HCT116 (cell line): ENCODE measurements at regions not wholly inside any gene's neighbourhood (a gene's known extent, or its start where the extent isn't known, plus 50 kb on each side); places are given as distances from the start of the nearest gene placed in this dataset.

Experiments used
- ATAC-seq: fragments of 200-7000 bp; cut with Tn5 transposase; 2 replicates; pipeline ENCODE4 v1.9.1; 2020; ENCODE audit warnings: mild to moderate bottlenecking, moderate library complexity
- BruUV-seq: library from RNA; stranded (reverse); fragments of 400-500 nt; replicated peaks from 2 replicates; lab custom pipeline; 2021; lab: Mats Ljungman, UMichigan
- CTCF ChIA-PET: fragments of 300-600 bp; sonication (Branson Sonifier 250); formaldehyde crosslinking; loops from one replicate; lab custom pipeline; 2021; ENCODE audit warnings: antibody characterized with exemption; lab: Charles Lee
- POLR2A ChIA-PET: fragments of 300-600, 350-600 bp; sonication (Branson Sonifier 250); formaldehyde crosslinking; loops from one replicate; lab custom pipeline; 2021; ENCODE audit warnings: antibody characterized with exemption; lab: Charles Lee
- RAD21 ChIA-PET, 2 experiments: fragments of 300-600 bp; sonication (Branson Sonifier 250); formaldehyde crosslinking; loops; one replicate each; lab custom pipeline; 2023; ENCODE audit warnings: low total read pairs in 2 of 2; ENCODE audit not compliant: uncharacterized antibody in 2 of 2, unreplicated experiment in 2 of 2, low non-redundant PET in 1 of 2; lab: Charles Lee
- DNase-seq: peaks from one replicate; pipeline ENCODE4 v3.0.0-alpha.2; 2010; ENCODE audit warnings: low read depth, low spot score
- H2AFZ ChIP-seq: fragments of 200-600 bp; shearing (Covaris generic), sonication (generic); 2 replicates; pipeline ENCODE4 v1.6.1; 2017; ENCODE audit warnings: low read depth, mixed run types, mixed read lengths, antibody characterized with exemption, low read length; ENCODE audit not compliant: poor library complexity, severe bottlenecking
- H3K27ac ChIP-seq: 2 replicates; pipeline ENCODE4 v1.5.1; 2012; ENCODE audit warnings: low read depth, low read length
- H3K27me3 ChIP-seq: fragments of 200-600 bp; sonication (generic); 2 replicates; pipeline ENCODE4 v1.6.1; 2016; ENCODE audit warnings: mixed run types, low read length, mixed read lengths; ENCODE audit not compliant: insufficient read depth
- H3K36me3 ChIP-seq, 2 experiments: fragments of 200-500 bp in 1 of 2; fragments of 200-600 bp in 1 of 2; sonication (Bioruptor generic) in 1 of 2; sonication (generic) in 1 of 2; 2 replicates each; pipeline versions ENCODE4 v1.5.1 to v1.6.1; 2014 to 2016; ENCODE audit warnings: low read length in 2 of 2, inconsistent platforms in 1 of 2, mixed read lengths in 1 of 2, mixed run types in 1 of 2; ENCODE audit not compliant: insufficient read depth in 2 of 2, control insufficient read depth in 1 of 2
- H3K4me1 ChIP-seq, 2 experiments: fragments of 200-600 bp in 1 of 2; sonication (generic) in 1 of 2; 2 replicates each; pipeline versions ENCODE4 v1.5.1 to v1.6.1; 2012 to 2017; ENCODE audit warnings: low read length in 2 of 2, inconsistent platforms in 1 of 2, mild to moderate bottlenecking in 1 of 2, mixed read lengths in 1 of 2, mixed run types in 1 of 2, moderate library complexity in 1 of 2; ENCODE audit not compliant: insufficient read depth in 2 of 2, control insufficient read depth in 1 of 2
- H3K4me2 ChIP-seq: fragments of 200-600 bp; sonication (generic); 2 replicates; pipeline ENCODE4 v1.6.1; 2017; ENCODE audit warnings: mixed run types, low read length, mixed read lengths
- H3K4me3 ChIP-seq, 2 experiments: fragments of 200-600 bp in 1 of 2; sonication (generic) in 1 of 2; replicated peaks in 1 of 2; 2 replicates each; pipeline ENCODE4 v1.5.1; 2011 to 2016; ENCODE audit warnings: low read length in 2 of 2, control low read depth in 1 of 2, low read depth in 1 of 2, mild to moderate bottlenecking in 1 of 2, mixed read lengths in 1 of 2, mixed run types in 1 of 2
- H3K79me2 ChIP-seq: fragments of 200-600 bp; sonication (generic); 2 replicates; pipeline ENCODE4 v1.6.1; 2017; ENCODE audit warnings: mild to moderate bottlenecking, mixed run types, low read length, moderate library complexity, mixed read lengths; ENCODE audit not compliant: insufficient read depth
- H3K9ac ChIP-seq: fragments of 200-600 bp; sonication (generic); 2 replicates; pipeline ENCODE4 v1.6.1; 2016; ENCODE audit warnings: low read length, mixed read lengths
- H3K9me2 ChIP-seq: fragments of 200-600 bp; sonication (generic), shearing (Covaris generic); 2 replicates; pipeline ENCODE4 v1.6.1; 2017; ENCODE audit warnings: mixed run types, mild to moderate bottlenecking, moderate library complexity; ENCODE audit not compliant: insufficient read depth
- H3K9me3 ChIP-seq, 2 experiments: fragments of 200-500 bp in 1 of 2; fragments of 200-600 bp in 1 of 2; sonication (Bioruptor generic) in 1 of 2; sonication (generic) in 1 of 2; 2 replicates each; pipeline ENCODE4 v1.6.1; 2014 to 2017; ENCODE audit warnings: low read length in 2 of 2, mixed read lengths in 2 of 2, inconsistent platforms in 1 of 2, low read depth in 1 of 2, mild to moderate bottlenecking in 1 of 2, mixed run types in 1 of 2, moderate library complexity in 1 of 2; ENCODE audit not compliant: control insufficient read depth in 1 of 2, insufficient read depth in 1 of 2
- H4K20me1 ChIP-seq: fragments of 200-600 bp; sonication (generic), shearing (Covaris generic); 2 replicates; pipeline ENCODE4 v1.6.1; 2017; ENCODE audit warnings: mixed run types, mild to moderate bottlenecking, moderate library complexity; ENCODE audit not compliant: insufficient read depth
- CBX3 ChIP-seq: IDR thresholded peaks from 2 replicates; pipeline ENCODE4 v1.6.1; 2012; ENCODE audit warnings: low read depth
- CEBPB ChIP-seq: IDR thresholded peaks from 2 replicates; pipeline ENCODE4 v1.6.1; 2012; ENCODE audit warnings: low read depth
- EZH2phosphoT487 ChIP-seq: fragments of 200-600 bp; IDR thresholded peaks from 2 replicates; pipeline ENCODE4 v1.6.1; 2018; ENCODE audit warnings: antibody characterized with exemption, borderline replicate concordance
- JUND ChIP-seq: IDR thresholded peaks from 2 replicates; pipeline ENCODE4 v1.6.1; 2012
- POLR2AphosphoS5 ChIP-seq: IDR thresholded peaks from 2 replicates; pipeline ENCODE4 v1.6.1; 2011; ENCODE audit warnings: mild to moderate bottlenecking, low read depth, low read length, moderate library complexity
- RAD21 ChIP-seq: IDR thresholded peaks from 2 replicates; pipeline ENCODE4 v1.6.1; 2012; ENCODE audit warnings: low read depth, mild to moderate bottlenecking
- SIN3A ChIP-seq: IDR thresholded peaks from 2 replicates; pipeline ENCODE4 v1.6.1; 2012; ENCODE audit warnings: low read depth
- SRF ChIP-seq: IDR thresholded peaks from 2 replicates; pipeline ENCODE4 v1.6.1; 2012; ENCODE audit warnings: low read depth
- YY1 ChIP-seq: IDR thresholded peaks from 2 replicates; pipeline ENCODE4 v1.6.1; 2011; ENCODE audit warnings: low read length, low read depth, moderate library complexity, mild to moderate bottlenecking; ENCODE audit not compliant: insufficient replicate concordance; ENCODE audit errors: extremely low read depth
- ZNF274 ChIP-seq: fragments of 200-500 bp; sonication (Bioruptor generic); IDR thresholded peaks from 2 replicates; pipeline ENCODE4 v1.6.1; 2014; ENCODE audit warnings: mild to moderate bottlenecking, low read depth, low read length, inconsistent platforms
- intact Hi-C: fragments of 100-400 bp; cut with micrococcal nuclease; formaldehyde crosslinking; loops from 2 replicates; pipeline ENCODE4 v1.10.0; 2022
- TF ChIP-seq, protein P1 (sequence below): IDR thresholded peaks from 2 replicates; pipeline ENCODE4 v1.6.1; 2012
- TF ChIP-seq, protein P2 (sequence below): IDR thresholded peaks from 2 replicates; pipeline ENCODE4 v1.6.1; 2012
- TF ChIP-seq, protein P3 (sequence below): IDR thresholded peaks from 2 replicates; pipeline ENCODE4 v1.6.1; 2011; ENCODE audit warnings: mild to moderate bottlenecking, low read length, moderate library complexity; ENCODE audit not compliant: insufficient replicate concordance; ENCODE audit errors: extremely low read depth
- TF ChIP-seq, protein P4 (sequence below), 3 experiments: fragments of 200-600 bp in 1 of 3; sonication (generic) in 1 of 3; IDR thresholded peaks in 2 of 3; conservative IDR thresholded peaks in 1 of 3; 2 replicates each; pipeline ENCODE4 v1.5.1; 2012 to 2017; ENCODE audit warnings: low read depth in 2 of 3, low read length in 2 of 3, antibody characterized with exemption in 1 of 3, borderline replicate concordance in 1 of 3, control low read depth in 1 of 3, mild to moderate bottlenecking in 1 of 3, mixed read lengths in 1 of 3, mixed run types in 1 of 3, moderate library complexity in 1 of 3; ENCODE audit not compliant: insufficient read depth in 1 of 3

DNA sequence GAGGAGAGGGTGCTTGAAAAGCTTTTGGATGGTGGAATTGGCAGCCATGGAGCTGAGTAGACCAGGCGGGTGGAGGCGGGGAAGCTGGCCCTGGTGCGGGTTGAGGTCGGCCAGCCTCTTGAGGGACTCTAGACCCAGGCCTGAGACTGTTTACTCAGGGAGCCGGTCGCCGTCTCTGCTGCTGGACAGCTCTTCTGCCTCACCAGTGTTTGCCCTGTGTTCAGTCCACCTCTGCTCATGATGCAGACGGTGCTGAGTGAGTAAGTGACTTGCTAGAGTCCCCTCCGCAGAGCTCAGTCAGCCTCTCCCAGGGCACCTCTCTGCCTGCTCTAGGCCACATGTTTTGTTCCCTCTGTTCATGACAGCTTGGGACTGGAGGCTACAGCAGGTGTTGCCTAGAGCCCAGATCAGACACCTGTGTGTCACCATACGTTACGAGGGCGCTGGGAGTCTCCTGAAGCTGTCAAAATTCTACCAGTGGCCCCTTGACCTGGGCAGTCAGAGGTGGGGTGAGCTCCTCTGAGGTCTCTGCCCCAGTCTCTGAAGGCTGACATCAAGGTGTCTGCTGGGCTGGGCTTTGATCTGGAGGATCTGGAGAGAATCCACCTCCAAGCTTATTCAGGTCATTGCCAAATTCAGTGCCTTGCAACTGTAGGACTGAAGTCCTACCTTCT is 73.5 kb upstream of the WNT4 start:
- no peak for ATAC-seq
- Histone ChIP-seq H3K79me2 (no peaks in the 10 kb centered on the region), H3K27me3 (peaks cover 5% of the 10 kb centered on the region; the same call in 1 of the 2 replicates), H3K9me3 (no peaks in the 10 kb centered on the region), H2AFZ (no peak overlapping the region), H3K4me3 (no peak overlapping the region), H4K20me1 (no peaks in the 10 kb centered on the region), H3K9me2 (no peaks in the 10 kb centered on the region)
- CTCF ChIA-PET: no interaction called here
- intact Hi-C loops: no loop called here
- BruUV-seq: no TSS peak
- RAD21 ChIA-PET: interaction anchor here in 1 of 2 experiments (0.6 kb wide), 1 partner anchor 538 kb away, joined by 3 read pairs; no protein-coding TSS in a partner anchor
- no peak for DNase-seq
- POLR2A ChIA-PET: no interaction called here
- TF ChIP-seq CEBPB (no peak), YY1 (no peak), ZNF274 (no peak)
- TF ChIP-seq, protein P1, sequence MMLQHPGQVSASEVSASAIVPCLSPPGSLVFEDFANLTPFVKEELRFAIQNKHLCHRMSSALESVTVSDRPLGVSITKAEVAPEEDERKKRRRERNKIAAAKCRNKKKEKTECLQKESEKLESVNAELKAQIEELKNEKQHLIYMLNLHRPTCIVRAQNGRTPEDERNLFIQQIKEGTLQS: no peak
- TF ChIP-seq, protein P2, sequence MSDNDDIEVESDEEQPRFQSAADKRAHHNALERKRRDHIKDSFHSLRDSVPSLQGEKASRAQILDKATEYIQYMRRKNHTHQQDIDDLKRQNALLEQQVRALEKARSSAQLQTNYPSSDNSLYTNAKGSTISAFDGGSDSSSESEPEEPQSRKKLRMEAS: no peak
- TF ChIP-seq, all 23 proteins: peak for 0
- Histone ChIP-seq H3K4me1 (peaks cover 6% of the 10 kb centered on the region in 2 experiments; a peak in 2 of 4 replicates), H3K27ac (no peak overlapping the region), H3K36me3 (no peaks in the 10 kb centered on the region), H3K9ac (no peak overlapping the region), H3K4me2 (no peak overlapping the region)

DNA sequence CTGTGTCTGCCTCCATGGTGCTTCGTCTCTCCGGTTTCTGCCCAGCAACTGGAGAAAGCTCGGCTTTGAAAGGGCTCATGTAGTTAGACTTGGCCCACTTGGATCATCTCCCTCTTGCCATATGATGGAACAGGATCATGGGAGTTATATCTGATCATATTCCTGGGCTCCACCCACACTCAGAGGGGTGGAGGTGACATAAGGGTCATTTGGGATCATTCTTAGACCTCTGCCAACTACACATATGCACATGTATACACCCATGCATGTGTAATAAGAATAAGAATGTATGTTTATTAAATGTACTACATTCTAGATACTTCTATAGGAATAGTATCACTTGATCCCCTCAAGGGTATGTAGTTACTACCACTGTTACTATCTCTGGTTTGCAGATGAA is 74.1 kb upstream of the WNT4 start:
- H3K9me2 ChIP-seq: no peaks in the 10 kb centered on the region
- no peak overlapping the region for H3K4me3 ChIP-seq
- ATAC-seq (no peak), DNase-seq (no peak)
- H3K9ac ChIP-seq: no peak overlapping the region
- peaks cover 5% of the 10 kb centered on the region; the same call in 1 of the 2 replicates for H3K27me3 ChIP-seq
- CTCF ChIA-PET: no interaction called here
- no peaks in the 10 kb centered on the region for H3K9me3 ChIP-seq
- no peak overlapping the region for H3K27ac ChIP-seq
- H4K20me1 ChIP-seq: no peaks in the 10 kb centered on the region
- no peak overlapping the region for H3K4me2 ChIP-seq
- POLR2A ChIA-PET: no interaction called here
- peaks cover 6% of the 10 kb centered on the region in 2 experiments; a peak in 2 of 4 replicates for H3K4me1 ChIP-seq
- no TSS peak for BruUV-seq
- H3K79me2 ChIP-seq: no peaks in the 10 kb centered on the region
- H2AFZ ChIP-seq: no peak overlapping the region
- RAD21 ChIA-PET: interaction anchor here in 1 of 2 experiments (0.6 kb wide), 1 partner anchor 539 kb away, joined by 3 read pairs; no protein-coding TSS in a partner anchor
- intact Hi-C loops: no loop called here
- H3K36me3 ChIP-seq: no peaks in the 10 kb centered on the region
- TF ChIP-seq CBX3 (no peak), JUND (no peak), SRF (no peak), ZNF274 (no peak), EZH2phosphoT487 (no peak), RAD21 (no peak), POLR2AphosphoS5 (no peak), SIN3A (no peak), CEBPB (no peak)
- TF ChIP-seq, protein P3, sequence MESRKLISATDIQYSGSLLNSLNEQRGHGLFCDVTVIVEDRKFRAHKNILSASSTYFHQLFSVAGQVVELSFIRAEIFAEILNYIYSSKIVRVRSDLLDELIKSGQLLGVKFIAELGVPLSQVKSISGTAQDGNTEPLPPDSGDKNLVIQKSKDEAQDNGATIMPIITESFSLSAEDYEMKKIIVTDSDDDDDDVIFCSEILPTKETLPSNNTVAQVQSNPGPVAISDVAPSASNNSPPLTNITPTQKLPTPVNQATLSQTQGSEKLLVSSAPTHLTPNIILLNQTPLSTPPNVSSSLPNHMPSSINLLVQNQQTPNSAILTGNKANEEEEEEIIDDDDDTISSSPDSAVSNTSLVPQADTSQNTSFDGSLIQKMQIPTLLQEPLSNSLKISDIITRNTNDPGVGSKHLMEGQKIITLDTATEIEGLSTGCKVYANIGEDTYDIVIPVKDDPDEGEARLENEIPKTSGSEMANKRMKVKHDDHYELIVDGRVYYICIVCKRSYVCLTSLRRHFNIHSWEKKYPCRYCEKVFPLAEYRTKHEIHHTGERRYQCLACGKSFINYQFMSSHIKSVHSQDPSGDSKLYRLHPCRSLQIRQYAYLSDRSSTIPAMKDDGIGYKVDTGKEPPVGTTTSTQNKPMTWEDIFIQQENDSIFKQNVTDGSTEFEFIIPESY: no peak
- TF ChIP-seq, protein P1: no peak
- TF ChIP-seq, protein P4, sequence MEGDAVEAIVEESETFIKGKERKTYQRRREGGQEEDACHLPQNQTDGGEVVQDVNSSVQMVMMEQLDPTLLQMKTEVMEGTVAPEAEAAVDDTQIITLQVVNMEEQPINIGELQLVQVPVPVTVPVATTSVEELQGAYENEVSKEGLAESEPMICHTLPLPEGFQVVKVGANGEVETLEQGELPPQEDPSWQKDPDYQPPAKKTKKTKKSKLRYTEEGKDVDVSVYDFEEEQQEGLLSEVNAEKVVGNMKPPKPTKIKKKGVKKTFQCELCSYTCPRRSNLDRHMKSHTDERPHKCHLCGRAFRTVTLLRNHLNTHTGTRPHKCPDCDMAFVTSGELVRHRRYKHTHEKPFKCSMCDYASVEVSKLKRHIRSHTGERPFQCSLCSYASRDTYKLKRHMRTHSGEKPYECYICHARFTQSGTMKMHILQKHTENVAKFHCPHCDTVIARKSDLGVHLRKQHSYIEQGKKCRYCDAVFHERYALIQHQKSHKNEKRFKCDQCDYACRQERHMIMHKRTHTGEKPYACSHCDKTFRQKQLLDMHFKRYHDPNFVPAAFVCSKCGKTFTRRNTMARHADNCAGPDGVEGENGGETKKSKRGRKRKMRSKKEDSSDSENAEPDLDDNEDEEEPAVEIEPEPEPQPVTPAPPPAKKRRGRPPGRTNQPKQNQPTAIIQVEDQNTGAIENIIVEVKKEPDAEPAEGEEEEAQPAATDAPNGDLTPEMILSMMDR (IDR thresholded peaks at IDR 0.05 in 2 of 3, conservative IDR thresholded peaks at IDR 0.05 in 1 of 3; ENCODE audit: borderline replicate concordance in 1 of 3, insufficient read depth in 1 of 3, low read depth in 2 of 3, low read length in 2 of 3): no peak
